ENCODE measurements at regions not wholly inside any gene's neighbourhood (a gene's known extent, or its start where the extent isn't known, plus 50 kb on each side); places are given as distances from the start of the nearest gene placed in this dataset.

DNA sequence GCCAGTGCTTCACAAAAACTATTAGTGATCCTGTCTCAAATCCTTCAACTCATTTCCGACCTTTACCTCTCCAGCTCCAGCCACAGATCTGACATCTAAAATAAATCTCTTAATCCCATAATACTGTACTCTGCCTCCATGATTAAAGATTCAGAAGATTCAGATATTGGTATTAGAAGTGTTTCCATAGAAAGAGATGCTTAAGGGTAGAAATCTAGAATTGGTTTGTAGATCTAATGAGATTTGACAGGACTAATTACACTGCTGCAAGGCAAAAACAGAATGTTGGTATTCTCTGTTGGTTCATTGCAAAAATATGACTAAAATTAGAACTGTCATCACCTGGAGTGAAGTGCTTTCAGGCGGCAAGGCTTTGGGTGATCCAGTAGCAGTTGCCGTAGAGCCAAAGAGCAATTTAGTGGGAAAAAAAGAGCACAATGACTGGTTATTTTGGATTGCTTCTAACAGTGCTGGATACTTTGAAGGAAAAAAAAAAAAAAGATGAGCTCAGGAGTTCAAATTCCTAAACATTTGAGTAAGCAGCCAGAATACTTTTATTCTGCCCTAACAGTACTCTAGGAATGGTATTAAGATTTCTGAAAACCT lies 940.1 kb upstream of the SORCS1 start:
- H3K36me3 Mint-ChIP-seq (ENCODE audit: insufficient read depth in 1 of 3, low read depth in 3 of 3) = no peaks in the 10 kb centered on the region
- no peak overlapping the region for H3T11ph ChIP-seq (ENCODE audit: low read length)
- no peaks in the 10 kb centered on the region for H3K79me2 ChIP-seq (ENCODE audit: insufficient read depth, low read length)
- H3K23ac ChIP-seq (ENCODE audit: insufficient read length, low read depth, low read length) = no peak overlapping the region
- H4K5ac ChIP-seq (ENCODE audit: insufficient read length, low read depth, low read length) = no peak overlapping the region
- H3K4ac ChIP-seq (ENCODE audit: low read depth, low read length) = no peak overlapping the region
- H3K27ac Mint-ChIP-seq = no peak overlapping the region
- H3K9me3 ChIP-seq (ENCODE audit: control insufficient read depth, low read depth, low read length) = no peaks in the 10 kb centered on the region
- DNase-seq = no peak
- no peak overlapping the region for H3K4me2 ChIP-seq (ENCODE audit: insufficient read depth, insufficient read length, low read length)
- no peak overlapping the region for H4K91ac ChIP-seq (ENCODE audit: insufficient read length, low read depth, low read length)
- H2BK20ac ChIP-seq (ENCODE audit: low read depth, low read length, poor library complexity, severe bottlenecking) = no peak overlapping the region
- no peak overlapping the region for H4K8ac ChIP-seq (replicated peaks; ENCODE audit: insufficient read length, low read depth, low read length)
- no peak overlapping the region for H3K9ac ChIP-seq (ENCODE audit: extremely low read depth, insufficient read length, low read length)
- H3K4me3 Mint-ChIP-seq = no peak overlapping the region
- H3K4me1 ChIP-seq (ENCODE audit: insufficient read depth, low read length) = no peaks in the 10 kb centered on the region
- H2AK5ac ChIP-seq (ENCODE audit: insufficient read length, low read length) = no peak overlapping the region
- H2BK120ac ChIP-seq (ENCODE audit: low read depth, low read length, poor library complexity, severe bottlenecking) = no peak overlapping the region
- no peak overlapping the region for H2BK15ac ChIP-seq (ENCODE audit: low read depth, low read length)
- H3K4me1 Mint-ChIP-seq = peaks cover 12 to 14% of the 10 kb centered on the region in 2 experiments
- H3K27me3 Mint-ChIP-seq (ENCODE audit: low read depth) = no peaks in the 10 kb centered on the region
- H3K23me2 ChIP-seq (ENCODE audit: insufficient read length, low read depth, low read length, poor library complexity, severe bottlenecking) = no peaks in the 10 kb centered on the region
- H3K79me1 ChIP-seq (ENCODE audit: insufficient read depth, low read depth, low read length, poor library complexity, severe bottlenecking) = no peaks in the 10 kb centered on the region
- TF ChIP-seq, protein P1, sequence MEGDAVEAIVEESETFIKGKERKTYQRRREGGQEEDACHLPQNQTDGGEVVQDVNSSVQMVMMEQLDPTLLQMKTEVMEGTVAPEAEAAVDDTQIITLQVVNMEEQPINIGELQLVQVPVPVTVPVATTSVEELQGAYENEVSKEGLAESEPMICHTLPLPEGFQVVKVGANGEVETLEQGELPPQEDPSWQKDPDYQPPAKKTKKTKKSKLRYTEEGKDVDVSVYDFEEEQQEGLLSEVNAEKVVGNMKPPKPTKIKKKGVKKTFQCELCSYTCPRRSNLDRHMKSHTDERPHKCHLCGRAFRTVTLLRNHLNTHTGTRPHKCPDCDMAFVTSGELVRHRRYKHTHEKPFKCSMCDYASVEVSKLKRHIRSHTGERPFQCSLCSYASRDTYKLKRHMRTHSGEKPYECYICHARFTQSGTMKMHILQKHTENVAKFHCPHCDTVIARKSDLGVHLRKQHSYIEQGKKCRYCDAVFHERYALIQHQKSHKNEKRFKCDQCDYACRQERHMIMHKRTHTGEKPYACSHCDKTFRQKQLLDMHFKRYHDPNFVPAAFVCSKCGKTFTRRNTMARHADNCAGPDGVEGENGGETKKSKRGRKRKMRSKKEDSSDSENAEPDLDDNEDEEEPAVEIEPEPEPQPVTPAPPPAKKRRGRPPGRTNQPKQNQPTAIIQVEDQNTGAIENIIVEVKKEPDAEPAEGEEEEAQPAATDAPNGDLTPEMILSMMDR (conservative IDR thresholded peaks at IDR 0.05) = no peak
- WGBS (ENCODE audit: extremely low coverage, insufficient read length, low lambda C conversion rate) = 100% methylated on average over 1 of the region's 3 CpGs
- H2BK12ac ChIP-seq (ENCODE audit: insufficient read length, low read depth, low read length) = no peak overlapping the region
- H3K27me3 ChIP-seq (ENCODE audit: insufficient read depth, low read length) = no peaks in the 10 kb centered on the region
- no peak overlapping the region for H3K56ac ChIP-seq (ENCODE audit: insufficient read length, low read depth, low read length)
- H4K20me1 ChIP-seq (ENCODE audit: control insufficient read depth, insufficient read depth, insufficient read length) = no peaks in the 10 kb centered on the region
- no peak overlapping the region for H3K18ac ChIP-seq (ENCODE audit: insufficient read length, low read depth, low read length)
- no peak overlapping the region for H2BK5ac ChIP-seq (ENCODE audit: insufficient read length, low read length)
- no peak overlapping the region for H3K14ac ChIP-seq (ENCODE audit: insufficient read depth, low read length)
- H3K9me3 Mint-ChIP-seq = no peaks in the 10 kb centered on the region
- H3K27ac ChIP-seq (ENCODE audit: insufficient read length, low read depth, low read length) = no peak overlapping the region
- no peak overlapping the region for H2AFZ ChIP-seq (ENCODE audit: low read length)

Data from H9 (cell line).